ENCODE measurements at regions not wholly inside any gene's neighbourhood (a gene's known extent, or its start where the extent isn't known, plus 50 kb on each side); places are given as distances from the start of the nearest gene placed in this dataset.

DNA sequence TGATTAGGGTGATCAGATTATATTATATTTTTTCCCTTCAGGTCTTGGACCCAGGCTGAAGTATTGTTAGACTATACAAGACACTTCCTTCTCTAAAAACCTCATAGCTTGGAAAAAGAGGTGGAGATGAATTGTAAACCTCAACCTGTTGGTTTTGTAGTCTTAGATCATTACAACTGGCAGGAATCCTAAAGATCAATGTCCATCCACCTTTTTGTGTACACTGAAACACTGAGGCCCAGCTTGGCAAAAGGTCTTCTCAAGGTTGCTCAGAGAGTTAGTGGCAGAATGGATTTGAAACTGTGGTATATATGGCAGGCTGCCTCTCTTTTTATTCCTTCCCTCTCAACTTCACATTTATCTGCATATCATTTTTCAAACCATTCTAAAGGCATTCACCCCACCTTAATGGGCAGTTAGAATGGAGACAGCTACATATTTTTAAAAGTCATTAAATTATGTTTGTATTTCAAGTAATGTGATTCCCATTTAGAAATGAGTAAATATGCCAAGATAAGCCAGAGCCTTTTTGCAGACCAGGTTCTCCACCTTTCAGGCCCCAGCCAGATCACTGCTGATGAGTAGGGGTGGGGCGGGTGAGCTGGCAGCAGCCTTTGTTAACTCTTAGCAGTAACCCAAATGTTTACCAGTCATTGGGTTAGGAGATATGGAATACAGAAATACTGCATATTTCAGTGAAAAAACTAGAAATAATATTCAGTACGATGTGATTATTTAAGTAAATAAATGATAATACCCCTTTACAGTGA is 243.2 kb upstream of the F9 start:
- no peak for DNase-seq

- no peak for DNase-seq
These were observed 244.2 kb upstream of the F9 start for GRCh38 chrX:139286342-139286741.

DNA sequence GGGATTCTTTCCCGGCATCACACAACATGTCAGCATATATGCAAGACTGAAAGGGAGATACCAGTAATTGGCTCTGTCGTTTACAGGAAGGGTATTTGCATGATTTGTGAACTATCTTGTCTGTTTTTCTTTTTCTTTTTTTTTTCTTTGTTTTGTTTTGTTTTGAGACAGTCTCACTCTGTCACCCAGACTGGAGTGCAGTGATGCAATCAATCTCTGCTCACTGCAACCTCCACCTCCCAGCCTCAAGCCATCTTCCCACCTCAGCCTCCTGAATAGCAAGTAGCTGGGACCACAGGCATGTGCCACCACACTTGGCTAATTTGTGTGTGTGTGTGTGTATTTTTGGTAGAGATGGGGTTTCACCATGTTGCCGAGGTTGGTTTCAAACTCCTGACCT is 262.7 kb upstream of the F9 start:
- DNase-seq: no peak

DNA sequence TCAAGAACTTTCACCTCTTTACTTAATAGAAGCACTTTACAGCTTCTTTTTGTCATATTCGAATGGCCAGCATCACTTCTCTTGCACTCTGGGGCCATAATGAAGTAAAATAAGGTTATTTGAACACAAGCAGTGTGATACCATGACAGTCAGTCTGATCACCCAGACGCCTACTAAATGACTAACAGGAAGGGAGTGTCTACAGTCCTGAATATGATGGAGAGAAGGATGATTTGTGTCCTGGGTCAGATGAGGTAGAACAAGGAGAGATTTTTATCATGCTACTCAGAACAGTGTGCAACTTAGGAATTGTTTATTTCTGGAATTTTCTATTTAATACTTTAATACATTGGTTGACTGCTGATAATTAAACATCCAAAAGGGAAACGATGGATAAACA is 284.2 kb upstream of the F9 start:
- no peak for DNase-seq

DNA sequence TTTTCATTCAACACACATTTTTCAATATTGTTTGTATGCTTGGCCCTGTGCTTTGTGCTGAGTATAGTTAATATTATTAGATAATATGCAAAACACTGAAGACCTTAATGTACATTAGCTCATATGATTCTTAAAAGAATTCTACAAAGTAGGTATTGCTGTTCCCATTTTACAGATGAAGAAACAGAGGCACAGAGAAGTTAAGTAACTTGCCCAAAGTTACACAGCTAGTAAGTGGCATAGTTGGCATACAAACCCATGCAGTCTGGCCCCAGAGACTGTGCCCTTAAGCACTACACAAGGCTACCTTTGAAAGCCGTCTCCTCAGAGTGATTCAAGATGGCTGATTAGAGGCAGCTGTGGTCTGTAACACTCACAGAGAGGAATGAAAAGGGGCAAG is 293.4 kb upstream of the F9 start:
- DNase-seq: no peak

DNA sequence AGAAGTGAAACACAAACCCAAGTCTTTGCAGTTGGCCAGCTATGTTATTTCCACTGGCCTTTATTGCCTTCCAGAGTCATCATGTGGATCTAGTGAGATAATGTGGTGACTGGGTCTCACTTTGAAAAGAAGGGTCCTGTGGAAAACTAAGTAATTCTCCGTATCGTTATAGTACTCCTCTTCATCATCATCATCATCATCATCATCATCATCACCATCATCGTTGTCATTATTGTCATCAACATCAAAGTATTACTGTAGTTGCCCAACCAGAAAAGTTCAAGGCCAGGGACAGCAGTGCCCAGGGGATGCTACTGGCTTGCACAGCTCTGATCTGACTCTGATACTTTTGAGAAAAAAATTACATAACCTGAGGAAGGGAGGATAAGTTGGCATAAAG is 295.6 kb upstream of the F9 start:
- DNase-seq: no peak

DNA sequence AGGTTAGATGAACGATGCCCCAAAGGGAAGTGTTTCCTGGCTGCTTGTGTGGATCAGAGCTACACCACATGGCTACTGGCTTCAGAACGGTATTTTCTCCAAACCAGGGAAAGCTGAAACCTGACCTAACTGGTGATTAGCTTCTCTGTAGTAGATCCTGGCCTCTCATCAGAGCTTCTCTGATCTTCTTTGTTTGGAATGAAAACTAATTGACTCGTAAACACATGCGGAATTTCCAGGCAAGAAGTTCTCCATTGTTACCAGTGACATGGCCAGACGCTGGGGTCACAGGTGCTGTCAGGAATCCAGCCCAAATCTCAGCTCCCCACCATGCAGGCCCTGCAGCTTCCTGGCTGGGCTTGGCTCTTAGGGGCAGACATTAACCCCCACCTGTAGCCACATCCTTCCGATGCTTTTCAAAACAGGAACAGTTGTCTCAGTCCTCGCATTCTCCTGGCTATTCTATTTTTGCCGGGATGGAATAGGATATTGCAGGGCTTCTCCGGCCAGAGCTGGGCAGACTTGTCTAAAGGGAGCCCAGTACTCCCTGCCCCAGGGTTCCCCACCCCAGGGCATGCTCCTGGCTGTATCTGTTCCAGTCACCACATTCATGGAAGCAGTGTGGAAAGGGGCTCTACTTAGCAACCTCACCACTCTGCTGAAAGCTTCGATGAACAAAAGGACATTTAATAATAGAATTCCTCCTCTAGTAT is 305.4 kb upstream of the F9 start:
- DNase-seq: no peak

- no peak for DNase-seq
These were observed 307.9 kb upstream of the F9 start for GRCh38 chrX:139222511-139223200.

DNA sequence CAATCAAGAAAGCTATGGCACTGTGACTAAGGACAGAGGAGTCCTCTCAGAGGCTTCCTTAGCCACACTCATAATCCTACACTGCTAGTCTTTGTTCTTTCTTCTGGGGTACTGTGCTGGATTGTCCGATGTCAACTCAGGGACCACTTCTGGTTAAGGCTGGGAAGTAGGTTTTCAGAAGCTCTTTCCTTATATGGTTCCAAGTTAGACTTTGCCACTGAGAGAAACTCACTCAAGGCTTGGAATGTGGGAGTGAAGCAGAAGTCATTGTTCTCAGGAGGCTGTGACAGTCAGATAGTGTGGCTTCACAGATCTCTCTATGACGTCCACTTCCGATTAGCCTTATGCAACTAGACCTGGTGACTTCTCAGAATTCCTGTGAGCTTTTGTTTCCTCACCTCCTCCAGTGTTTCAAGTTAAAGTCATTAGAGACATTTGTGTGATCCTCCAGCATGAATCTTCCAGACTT is 317.3 kb upstream of the F9 start:
- no peak for DNase-seq

DNA sequence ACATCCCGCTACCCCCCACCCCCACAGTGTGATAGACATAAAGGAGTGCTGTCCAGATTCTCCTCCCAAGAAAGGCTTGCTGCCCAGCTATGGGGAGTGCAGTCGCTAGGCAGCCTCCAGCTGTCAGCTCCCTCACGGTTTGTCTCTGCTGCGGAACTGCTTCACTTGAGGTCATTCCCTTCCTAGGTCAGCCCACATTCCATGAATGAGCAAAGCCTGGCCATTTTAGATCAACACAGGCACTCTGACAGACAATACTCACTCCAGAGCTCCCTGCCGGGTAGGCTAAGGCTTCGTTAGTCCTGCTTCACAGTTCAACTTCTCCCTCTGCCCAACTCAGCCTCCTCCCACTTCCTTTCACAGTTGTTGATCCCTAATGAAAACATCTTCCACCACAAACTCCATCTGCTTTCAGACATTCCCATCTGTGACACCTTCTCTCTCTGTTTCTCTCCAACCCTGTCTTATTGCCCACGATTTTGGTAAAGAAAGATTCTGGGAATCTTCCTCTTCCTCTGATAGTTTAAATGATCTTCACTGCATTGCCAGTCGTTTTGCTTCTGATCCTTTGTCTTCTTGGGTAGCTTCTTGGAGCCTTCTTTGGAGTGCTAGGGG is 318.9 kb upstream of the F9 start:
- DNase-seq: no peak

DNA sequence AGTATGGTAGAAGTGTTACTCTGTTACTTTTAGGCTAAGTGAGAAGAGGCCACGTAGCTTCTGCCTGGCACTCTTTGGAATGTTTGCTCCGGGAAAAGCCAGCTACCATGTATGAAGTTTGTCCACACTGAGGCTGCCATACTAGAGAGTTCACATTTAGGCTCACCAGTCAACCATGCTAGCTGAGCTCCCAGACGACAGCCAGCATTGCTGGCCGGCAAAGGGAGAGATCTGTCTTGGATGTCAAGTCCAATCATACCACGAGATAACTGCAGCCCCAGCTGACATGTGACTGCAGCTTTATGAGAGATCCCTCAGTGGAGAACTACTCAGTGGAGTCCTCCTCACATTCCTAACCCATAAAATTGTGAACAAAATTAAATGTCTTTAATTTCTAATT is 321.2 kb upstream of the F9 start:
- DNase-seq: no peak

DNA sequence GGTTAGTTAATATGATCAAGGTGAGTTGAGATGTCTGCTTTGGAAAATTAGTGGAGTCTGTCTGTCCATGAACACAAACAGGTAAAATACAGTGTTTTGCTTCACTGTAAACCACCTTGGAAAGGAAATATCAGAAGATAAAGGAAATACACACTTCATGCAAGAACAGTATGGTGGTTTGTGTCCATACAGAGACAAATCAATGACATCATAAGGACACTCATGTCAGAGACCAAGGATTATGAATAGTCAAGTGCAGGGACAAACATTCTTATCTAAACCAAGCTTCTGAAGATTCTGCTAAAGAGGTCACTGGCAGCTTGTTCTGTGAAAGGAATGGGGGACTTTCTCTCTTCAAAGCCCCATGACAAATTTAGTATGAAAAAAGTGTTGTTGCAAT is 322.9 kb upstream of the F9 start:
- DNase-seq: no peak

GRCh38 chrX:139206914-139207313 is 323.6 kb upstream of the F9 start:
- DNase-seq: no peak

DNA sequence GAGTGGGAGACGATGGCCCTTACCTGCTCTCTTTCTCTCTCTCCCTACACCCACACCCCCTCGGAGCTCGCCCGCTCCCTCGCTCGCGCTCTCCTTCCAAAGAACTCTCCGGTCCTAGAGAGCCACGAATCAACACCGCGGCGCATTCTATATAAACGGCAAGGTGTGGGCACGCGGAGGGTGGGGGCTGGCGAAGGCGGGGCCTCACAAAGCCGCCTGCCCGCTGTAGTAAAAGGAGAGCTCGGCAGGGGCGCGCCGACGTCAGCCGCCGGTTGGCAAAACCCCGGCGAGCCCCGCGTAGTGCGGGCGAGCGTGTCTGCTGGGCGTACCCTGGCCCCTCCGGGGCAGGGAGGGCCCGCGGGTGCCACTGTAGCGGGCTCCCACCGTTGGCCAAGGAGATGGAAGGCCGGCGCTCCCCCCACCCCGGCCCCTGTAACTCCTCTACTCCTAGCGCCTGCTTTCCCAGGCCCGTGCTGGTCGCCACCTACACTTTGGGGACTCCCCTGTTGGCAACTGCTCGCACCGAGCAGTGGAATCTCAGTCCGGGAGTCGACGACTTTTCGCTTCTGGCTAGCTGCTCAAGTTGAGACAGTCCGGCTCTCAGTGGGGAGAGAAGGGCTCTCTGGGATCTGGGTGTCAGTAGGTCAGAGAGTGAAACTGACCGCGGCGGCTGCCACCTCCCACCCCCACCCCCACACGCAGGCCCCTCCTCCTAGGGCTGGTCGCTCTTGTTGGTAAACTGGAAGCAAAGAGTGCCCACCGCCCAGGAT is 325.5 kb upstream of the F9 start:
- DNase-seq: peak in 1 of 5 experiments; percentile 19

DNA sequence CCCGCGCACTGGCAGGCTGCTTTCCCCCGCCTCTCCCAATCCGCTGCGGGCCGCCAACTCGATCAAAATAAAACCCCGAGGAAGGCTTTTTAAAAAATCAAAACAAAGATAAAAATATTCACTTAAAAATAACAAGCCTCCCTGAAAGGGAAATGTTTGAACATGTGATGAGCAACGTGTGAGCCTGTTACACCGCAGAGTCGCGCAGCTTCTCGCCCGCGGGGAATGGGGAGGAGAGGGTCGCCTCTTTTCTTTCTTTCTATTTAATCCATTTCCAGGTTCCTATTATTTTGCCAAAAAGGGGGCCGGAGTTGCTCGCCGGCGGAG is 326.0 kb upstream of the F9 start:
- DNase-seq: no peak

DNA sequence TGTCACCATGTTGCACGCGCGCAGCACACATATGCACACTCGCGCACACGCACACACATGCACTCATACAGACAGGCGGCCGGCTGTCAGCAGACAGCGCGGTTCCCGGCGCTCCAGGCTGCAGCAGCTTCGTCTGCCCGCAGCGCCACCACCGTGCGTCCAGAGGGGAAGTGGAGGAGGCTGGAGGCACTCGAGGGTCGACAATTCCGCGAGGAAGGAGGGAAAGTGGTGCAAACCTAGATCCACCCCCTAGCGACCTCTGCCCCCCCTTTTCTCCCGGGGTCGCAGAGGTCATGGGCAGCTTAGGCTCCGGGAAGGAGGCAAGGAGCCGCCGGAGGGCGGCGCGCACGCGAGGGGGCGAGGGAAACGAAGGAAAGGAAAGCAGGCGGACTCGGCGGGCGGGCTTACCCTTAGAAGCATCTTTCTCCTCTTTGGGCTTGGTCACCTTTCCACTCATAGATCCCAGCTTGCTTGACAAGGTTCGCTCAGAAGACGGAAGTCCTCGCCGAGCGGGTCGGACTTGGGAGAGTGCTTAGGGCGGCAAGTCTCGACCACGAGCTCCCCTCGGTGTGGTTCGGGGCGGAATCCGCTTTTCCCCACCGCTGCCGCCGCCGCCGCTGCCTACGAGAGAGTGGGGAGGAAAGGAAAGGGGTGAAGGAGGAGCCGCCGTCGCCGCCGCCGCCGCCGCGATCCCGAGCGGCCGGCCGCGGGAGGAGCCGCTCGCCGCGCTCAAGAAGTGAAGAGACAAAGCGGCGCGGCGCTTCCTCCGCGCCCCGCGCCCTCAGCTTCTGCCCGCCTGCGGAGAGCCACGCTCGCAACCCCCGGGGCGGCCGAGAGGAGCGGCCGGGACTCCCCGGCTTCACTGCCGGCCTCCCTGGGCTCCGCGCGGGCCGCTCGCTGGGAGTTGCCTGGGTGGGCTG is 326.6 kb upstream of the F9 start:
- DNase-seq: no peak

DNA sequence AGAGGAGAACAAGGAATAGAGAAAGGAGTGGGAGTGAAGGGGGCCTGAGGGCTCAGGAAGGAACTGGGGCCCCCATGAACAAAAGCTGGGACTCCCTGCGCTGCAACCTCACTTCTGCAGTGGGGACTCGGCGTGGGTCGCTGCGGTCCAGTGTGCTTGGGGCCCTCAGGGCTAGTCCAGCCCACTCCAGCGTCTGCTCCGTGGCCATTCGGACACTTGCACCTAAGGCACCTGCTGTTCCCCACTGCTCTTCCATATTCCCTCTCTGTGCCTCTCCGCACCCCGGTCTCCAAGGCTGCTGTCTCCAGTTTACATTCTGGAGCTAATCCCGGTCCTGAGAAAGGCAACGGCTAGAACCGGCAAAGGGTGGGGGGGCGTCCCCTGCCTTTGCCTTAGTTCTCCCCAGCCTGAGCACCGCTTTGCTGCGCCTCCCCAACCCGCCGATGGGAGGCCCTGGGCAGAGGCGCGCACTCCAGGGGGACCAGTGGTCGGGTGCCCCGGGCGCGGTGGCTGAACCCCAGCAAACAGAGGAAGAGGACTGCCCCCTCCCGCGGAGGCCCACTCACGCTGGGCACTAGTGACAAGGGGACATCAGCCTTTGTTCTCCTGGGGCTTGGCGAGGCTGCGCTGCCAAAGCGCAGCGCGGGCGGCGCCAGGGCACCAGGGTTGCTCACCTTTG is 327.7 kb upstream of the F9 start:
- no peak for DNase-seq

- DNase-seq: no peak
These were observed 328.6 kb upstream of the F9 start for GRCh38 chrX:139201924-139202323.

DNA sequence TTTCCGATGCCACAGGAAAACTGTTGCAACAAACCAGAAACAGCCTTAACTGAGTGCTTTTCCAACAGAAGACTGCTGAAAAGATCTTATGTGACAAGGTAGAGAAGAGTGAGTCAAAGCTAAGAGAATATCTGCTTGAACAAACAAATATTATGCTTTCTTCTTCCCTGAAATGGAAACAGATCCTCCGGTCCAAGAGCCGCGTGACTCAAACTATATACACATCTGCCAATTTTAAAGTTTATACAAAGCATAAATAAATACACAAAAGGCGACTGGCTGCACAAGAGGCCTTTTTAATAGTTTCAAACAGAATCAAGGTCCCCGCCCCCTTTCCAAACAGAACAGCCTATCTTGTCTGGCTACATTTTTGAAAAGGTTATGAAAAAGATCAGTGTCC is 329.7 kb upstream of the F9 start:
- no peak for DNase-seq

GRCh38 chrX:139200346-139200745 is 330.2 kb upstream of the F9 start:
- no peak for DNase-seq

GRCh38 chrX:139199933-139200332 is 330.6 kb upstream of the F9 start:
- DNase-seq: no peak
